ENCODE measurements at regions not wholly inside any gene's neighbourhood (a gene's known extent, or its start where the extent isn't known, plus 50 kb on each side); places are given as distances from the start of the nearest gene placed in this dataset.

DNA sequence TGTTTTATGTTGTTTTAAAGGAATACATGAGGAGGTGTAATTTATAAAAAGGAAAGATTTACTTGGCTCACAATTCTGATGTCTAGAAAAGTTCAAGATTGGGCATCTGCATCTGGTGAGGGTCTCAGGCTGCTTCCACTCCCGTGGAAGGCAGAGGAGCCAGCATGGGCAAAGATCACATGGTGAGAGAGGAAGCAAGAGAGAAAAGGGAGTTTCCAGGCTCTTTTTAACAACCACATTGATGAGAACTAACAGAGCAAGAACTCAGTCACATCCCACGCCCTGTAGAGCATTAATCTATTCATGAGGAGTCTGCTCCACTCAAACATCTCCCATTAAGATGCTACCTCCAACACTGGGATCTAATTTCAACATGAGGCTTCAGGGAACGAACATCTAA is 1666.3 kb downstream of the HACE1 start:
- Histone ChIP-seq H2AFZ (ENCODE audit: low read length) (no peak overlapping the region), H4K20me1 (ENCODE audit: insufficient read depth, low read length) (no peaks in the 10 kb centered on the region), H3K4me3 (replicated peaks in 1 of 3; ENCODE audit: insufficient read depth in 1 of 3, low read depth in 2 of 3, low read length in 3 of 3) (no peak overlapping the region), H3K4me1 (ENCODE audit: insufficient read depth, low read length) (0 out of 2 replicates have a peak, but pooled peaks cover 6% of the 10 kb centered on the region), H3K79me2 (ENCODE audit: insufficient read depth, low read length) (no peaks in the 10 kb centered on the region), H3K36me3 (replicated peaks in 1 of 2; ENCODE audit: control insufficient read depth in 1 of 2, insufficient read depth in 2 of 2, low read length in 2 of 2) (no peaks in the 10 kb centered on the region), H3K9ac (ENCODE audit: insufficient read depth, low read depth, low read length) (no peak overlapping the region), H3K27me3 (ENCODE audit: control insufficient read depth in 1 of 2, insufficient read depth in 2 of 2, low read length in 2 of 2) (no peaks in the 10 kb centered on the region; a peak in 1 of 5 replicates), H3K9me3 (ENCODE audit: low read length) (no peaks in the 10 kb centered on the region), H3K4me2 (ENCODE audit: low read depth, low read length) (no peak overlapping the region), H3K27ac (ENCODE audit: extremely low read length, insufficient read depth, low read length) (no peak overlapping the region)
- FAIRE-seq (no peak), ATAC-seq (no peak), DNase-seq (ENCODE audit: low spot score) (no peak)
- intact Hi-C loops (cut with micrococcal nuclease; ENCODE audit: unreplicated experiment) (no loop called here), in situ Hi-C loops (cut with HindIII; ENCODE audit: extremely low pct_ligation_motif_present, low pct_unique_long_range_greater_than_20kb) (no loop called here)
- ChIA-PET CTCF (ENCODE audit: low intra/inter-chr PET ratio, low total read pairs) (no interaction called here), POLR2A (no interaction called here)
- 3% methylated on average over 3 of the region's 3 CpGs for WGBS (ENCODE audit: low lambda C conversion rate)
- no peak for TF ChIP-seq NCOA5 (CRISPR knock-in tag; IDR thresholded peaks at IDR 0.05)
- TF ChIP-seq, protein P1, sequence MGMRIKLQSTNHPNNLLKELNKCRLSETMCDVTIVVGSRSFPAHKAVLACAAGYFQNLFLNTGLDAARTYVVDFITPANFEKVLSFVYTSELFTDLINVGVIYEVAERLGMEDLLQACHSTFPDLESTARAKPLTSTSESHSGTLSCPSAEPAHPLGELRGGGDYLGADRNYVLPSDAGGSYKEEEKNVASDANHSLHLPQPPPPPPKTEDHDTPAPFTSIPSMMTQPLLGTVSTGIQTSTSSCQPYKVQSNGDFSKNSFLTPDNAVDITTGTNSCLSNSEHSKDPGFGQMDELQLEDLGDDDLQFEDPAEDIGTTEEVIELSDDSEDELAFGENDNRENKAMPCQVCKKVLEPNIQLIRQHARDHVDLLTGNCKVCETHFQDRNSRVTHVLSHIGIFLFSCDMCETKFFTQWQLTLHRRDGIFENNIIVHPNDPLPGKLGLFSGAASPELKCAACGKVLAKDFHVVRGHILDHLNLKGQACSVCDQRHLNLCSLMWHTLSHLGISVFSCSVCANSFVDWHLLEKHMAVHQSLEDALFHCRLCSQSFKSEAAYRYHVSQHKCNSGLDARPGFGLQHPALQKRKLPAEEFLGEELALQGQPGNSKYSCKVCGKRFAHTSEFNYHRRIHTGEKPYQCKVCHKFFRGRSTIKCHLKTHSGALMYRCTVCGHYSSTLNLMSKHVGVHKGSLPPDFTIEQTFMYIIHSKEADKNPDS (CRISPR knock-in tag; IDR thresholded peaks at IDR 0.05), result no peak
- no peak for TF ChIP-seq ZNF616 (CRISPR knock-in tag; IDR thresholded peaks at IDR 0.05; ENCODE audit: low read depth)
- TF ChIP-seq HCFC1 (IDR thresholded peaks at IDR 0.05; ENCODE audit: low read depth, low read length), result no peak
- TF ChIP-seq, protein P2, sequence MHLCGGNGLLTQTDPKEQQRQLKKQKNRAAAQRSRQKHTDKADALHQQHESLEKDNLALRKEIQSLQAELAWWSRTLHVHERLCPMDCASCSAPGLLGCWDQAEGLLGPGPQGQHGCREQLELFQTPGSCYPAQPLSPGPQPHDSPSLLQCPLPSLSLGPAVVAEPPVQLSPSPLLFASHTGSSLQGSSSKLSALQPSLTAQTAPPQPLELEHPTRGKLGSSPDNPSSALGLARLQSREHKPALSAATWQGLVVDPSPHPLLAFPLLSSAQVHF (CRISPR knock-in tag; IDR thresholded peaks at IDR 0.05), result no peak
- no peak for TF ChIP-seq SATB2 (CRISPR knock-in tag; IDR thresholded peaks at IDR 0.05)
- TF ChIP-seq SIN3A (IDR thresholded peaks at IDR 0.05; ENCODE audit: borderline replicate concordance, low read depth, low read length), result no peak
- TF ChIP-seq ZNF549 (CRISPR knock-in tag; IDR thresholded peaks at IDR 0.05), result no peak
- TF ChIP-seq, protein P3, sequence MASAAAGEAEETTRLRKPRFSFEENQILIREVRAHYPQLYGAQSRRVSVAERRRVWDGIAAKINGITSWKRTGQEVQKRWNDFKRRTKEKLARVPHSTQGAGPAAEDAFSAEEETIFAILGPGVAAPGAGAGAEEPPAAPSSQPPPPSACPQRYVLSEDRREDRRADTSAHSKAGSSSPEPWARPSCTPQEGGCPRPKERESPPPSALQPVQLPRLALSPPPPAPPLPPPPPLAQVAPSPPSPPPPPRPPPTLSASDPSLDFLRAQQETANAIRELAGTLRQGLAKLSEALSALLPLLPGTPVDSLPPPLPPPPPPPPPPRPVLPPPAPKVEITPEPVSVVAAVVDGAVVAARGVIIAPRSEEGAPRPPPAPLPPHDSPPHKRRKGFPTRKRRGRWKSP (CRISPR knock-in tag; IDR thresholded peaks at IDR 0.05), result no peak
- no peak for TF ChIP-seq RORA (CRISPR knock-in tag; IDR thresholded peaks at IDR 0.05)
- no peak for TF ChIP-seq GABPA (IDR thresholded peaks at IDR 0.05; ENCODE audit: low read depth, low read length)
- no peak for TF ChIP-seq GABPA (CRISPR knock-in tag; IDR thresholded peaks at IDR 0.05; ENCODE audit: low read depth)
- TF ChIP-seq MAZ (IDR thresholded peaks at IDR 0.05; ENCODE audit: borderline replicate concordance, low read depth, low read length), result no peak
- TF ChIP-seq MAZ (CRISPR knock-in tag; IDR thresholded peaks at IDR 0.05; ENCODE audit: low read depth), result no peak
- no TSS peak for BruUV-seq (replicated peaks)

Measured in HepG2 (cell line).